Kidney (tissue), 13 donors: ENCODE measurements at regions not wholly inside any gene's neighbourhood (a gene's known extent, or its start where the extent isn't known, plus 50 kb on each side); places are given as distances from the start of the nearest gene placed in this dataset.

Experiments
- DNase-seq, 5 donors: peaks; one replicate each; pipeline ENCODE4 v3.0.0-alpha.2; 2013 to 2020
- FAIRE-seq: peaks from 2 replicates; lab custom pipeline; 2012; peaks lifted over from hg19 to GRCh38; lab: Jason Lieb, UNC
- H3K27ac ChIP-seq, 2 donors: one replicate each; pipeline ENCODE4 v1.7.0; 2013; ENCODE audit warnings: low read depth in 2 of 2, low read length in 2 of 2, inconsistent platforms in 1 of 2
- H3K27me3 ChIP-seq: one replicate; pipeline ENCODE4 v1.7.1; 2013; ENCODE audit warnings: low read length, inconsistent platforms; ENCODE audit not compliant: control insufficient read depth, insufficient read depth
- H3K36me3 ChIP-seq, 3 donors: one replicate each; pipeline versions ENCODE4 v1.7.0 to v1.7.1; 2013; ENCODE audit warnings: low read length in 3 of 3, control low read depth in 1 of 3, inconsistent platforms in 1 of 3; ENCODE audit not compliant: insufficient read depth in 3 of 3, control insufficient read depth in 2 of 3
- H3K4me1 ChIP-seq, 3 donors: one replicate each; pipeline versions ENCODE4 v1.7.0 to v1.7.1; 2013; ENCODE audit warnings: low read length in 3 of 3, inconsistent platforms in 1 of 3, low read depth in 1 of 3; ENCODE audit not compliant: control insufficient read depth in 2 of 3, insufficient read depth in 2 of 3
- H3K4me3 ChIP-seq, 3 donors: one replicate each; pipeline versions ENCODE4 v1.7.0 to v1.8.1; 2013; ENCODE audit warnings: low read length in 3 of 3, control low read depth in 1 of 3, inconsistent platforms in 1 of 3
- H3K9ac ChIP-seq, 3 donors: one replicate each; pipeline versions ENCODE4 v1.7.0 to v1.7.1; 2013; ENCODE audit warnings: low read length in 3 of 3, control low read depth in 1 of 3, inconsistent platforms in 1 of 3
- H3K9me3 ChIP-seq, 3 donors: one replicate each; pipeline versions ENCODE4 v1.7.0 to v1.7.1; 2013; ENCODE audit warnings: low read length in 3 of 3, control low read depth in 1 of 3, inconsistent platforms in 1 of 3; ENCODE audit not compliant: control insufficient read depth in 2 of 3, insufficient read depth in 1 of 3
- CTCF ChIP-seq: IDR thresholded peaks from 3 replicates; pipeline ENCODE4 v1.5.1; 2012; ENCODE audit warnings: mild to moderate bottlenecking, moderate library complexity, borderline replicate concordance; ENCODE audit not compliant: insufficient read depth; ENCODE audit errors: extremely low read depth
- intact Hi-C: fragments of 100-400 bp; cut with DNase I; formaldehyde crosslinking; loops from one replicate; pipeline ENCODE4 v1.11.1; 2022
- donor health status: control.
- donor health status: control.
- donor health status: control.
- donor health status: control.
- donor health status: control.
- donor health status: DM: yes; HTN: yes; CAD: no.
- donor health status: Normal renal cell carcinoma (clear cell type).

GRCh38 chr5:121296356-121296755, 555.3 kb upstream of the FTMT start:
- intact Hi-C loops, result no loop called here
- DNase-seq (no peak), FAIRE-seq (no peak)
- Histone ChIP-seq H3K27ac (no peak overlapping the region), H3K9ac (no peak overlapping the region), H3K27me3 (no peaks in the 10 kb centered on the region), H3K9me3 (no peaks in the 10 kb centered on the region), H3K36me3 (no peaks in the 10 kb centered on the region), H3K4me1 (no peaks in the 10 kb centered on the region), H3K4me3 (no peak overlapping the region)
- TF ChIP-seq CTCF, result no peak

- Histone ChIP-seq H3K4me3 (no peak overlapping the region), H3K9me3 (no peaks in the 10 kb centered on the region), H3K36me3 (no peaks in the 10 kb centered on the region), H3K9ac (no peak overlapping the region), H3K27me3 (no peaks in the 10 kb centered on the region), H3K4me1 (no peaks in the 10 kb centered on the region), H3K27ac (no peak overlapping the region)
- FAIRE-seq (no peak), DNase-seq (peak in 2 of 5 donors; percentile 1 to 2)
- intact Hi-C loops, result no loop called here
- TF ChIP-seq CTCF, result no peak
Observed at GRCh38 chr5:121299153-121299552, 552.5 kb upstream of the FTMT start.

GRCh38 chr5:121304838-121305237, 546.8 kb upstream of the FTMT start:
- intact Hi-C loops, result no loop called here
- TF ChIP-seq CTCF, result no peak
- no peak for DNase-seq
- no peaks in the 10 kb centered on the region for H3K4me1 ChIP-seq
- H3K27me3 ChIP-seq, result no peaks in the 10 kb centered on the region
- no peaks in the 10 kb centered on the region for H3K36me3 ChIP-seq
- no peaks in the 10 kb centered on the region for H3K9me3 ChIP-seq
- H3K4me3 ChIP-seq, result no peak overlapping the region
- no peak overlapping the region for H3K9ac ChIP-seq
- FAIRE-seq, result no peak
- H3K27ac ChIP-seq, result no peak overlapping the region

- Histone ChIP-seq H3K9ac (no peak overlapping the region), H3K27me3 (no peaks in the 10 kb centered on the region), H3K36me3 (no peaks in the 10 kb centered on the region), H3K27ac (no peak overlapping the region), H3K9me3 (no peaks in the 10 kb centered on the region), H3K4me3 (no peak overlapping the region), H3K4me1 (no peaks in the 10 kb centered on the region)
- FAIRE-seq (no peak), DNase-seq (no peak)
- intact Hi-C loops, result no loop called here
- no peak for TF ChIP-seq CTCF
Observed at GRCh38 chr5:121313886-121314285, 537.8 kb upstream of the FTMT start.
